MM.1S (cell line): ENCODE measurements at regions not wholly inside any gene's neighbourhood (a gene's known extent, or its start where the extent isn't known, plus 50 kb on each side); places are given as distances from the start of the nearest gene placed in this dataset.

Experiments
- DNase-seq: peaks from one replicate; pipeline ENCODE4 v3.0.0-alpha.2; 2015
- H2AFZ ChIP-seq: fragments of 300-600 bp; sonication (generic); 2 replicates; pipeline ENCODE4 v1.6.0; 2016; ENCODE audit warnings: antibody characterized with exemption, low read length
- H3F3A ChIP-seq: fragments of 300-600 bp; sonication (generic); 2 replicates; pipeline ENCODE4 v1.6.1; 2016; ENCODE audit warnings: mild to moderate bottlenecking, antibody characterized with exemption, low read length, moderate library complexity, mixed read lengths; ENCODE audit not compliant: insufficient read depth
- H3K27ac ChIP-seq: fragments of 300-600 bp; sonication (generic); 2 replicates; pipeline ENCODE4 v1.5.1; 2016; ENCODE audit warnings: mild to moderate bottlenecking, low read length
- H3K27me3 ChIP-seq: fragments of 300-600 bp; sonication (generic); replicated peaks from 2 replicates; pipeline ENCODE4 v1.6.0; 2016; ENCODE audit warnings: low read length; ENCODE audit not compliant: insufficient read depth
- H3K36me3 ChIP-seq: fragments of 300-600 bp; sonication (generic); replicated peaks from 2 replicates; pipeline ENCODE4 v1.6.1; 2016; ENCODE audit warnings: mild to moderate bottlenecking, low read length, mixed read lengths; ENCODE audit not compliant: insufficient read depth
- H3K4me1 ChIP-seq: fragments of 300-600 bp; sonication (generic); 2 replicates; pipeline ENCODE4 v1.6.1; 2016; ENCODE audit warnings: low read length, mixed read lengths
- H3K4me2 ChIP-seq: fragments of 300-600 bp; sonication (generic); 2 replicates; pipeline ENCODE4 v1.6.0; 2016; ENCODE audit warnings: low read depth, low read length
- H3K4me3 ChIP-seq: fragments of 300-600 bp; sonication (generic); 2 replicates; pipeline ENCODE4 v1.5.1; 2016; ENCODE audit warnings: low read length, mixed read lengths
- H3K79me2 ChIP-seq: fragments of 300-600 bp; sonication (generic); 2 replicates; pipeline ENCODE4 v1.6.1; 2016; ENCODE audit warnings: mixed run types, low read length, mixed read lengths
- H3K9ac ChIP-seq: fragments of 300-600 bp; sonication (generic); 2 replicates; pipeline ENCODE4 v1.6.1; 2016; ENCODE audit warnings: low read length, mixed read lengths
- H3K9me2 ChIP-seq: fragments of 300-600 bp; sonication (generic); replicated peaks from 2 replicates; pipeline ENCODE4 v1.6.1; 2016; ENCODE audit warnings: mild to moderate bottlenecking, low read length, mixed read lengths; ENCODE audit not compliant: insufficient read depth
- H3K9me3 ChIP-seq: fragments of 300-600 bp; sonication (generic); replicated peaks from 2 replicates; pipeline ENCODE4 v1.6.1; 2016; ENCODE audit warnings: mild to moderate bottlenecking, low read length, mixed read lengths; ENCODE audit not compliant: insufficient read depth
- H4K20me1 ChIP-seq: fragments of 300-600 bp; sonication (generic); 2 replicates; pipeline ENCODE4 v1.6.1; 2016; ENCODE audit warnings: mild to moderate bottlenecking, low read length, moderate library complexity, mixed read lengths; ENCODE audit not compliant: insufficient read depth
- EZH2 ChIP-seq: fragments of 300-600 bp; sonication (generic); optimal IDR thresholded peaks from 2 replicates; pipeline ENCODE3; 2017; ENCODE audit warnings: low read depth, mild to moderate bottlenecking, antibody characterized with exemption, low read length, mixed read lengths
- EZH2phosphoT487 ChIP-seq: fragments of 300-600 bp; sonication (generic); IDR thresholded peaks from 2 replicates; pipeline ENCODE4 v1.6.1; 2018; ENCODE audit warnings: antibody characterized with exemption, low read length
- TF ChIP-seq, protein P1 (sequence below): fragments of 300-600 bp; sonication (generic); IDR thresholded peaks from 2 replicates; pipeline ENCODE4 v1.5.1; 2016; ENCODE audit warnings: antibody characterized with exemption, low read length, mixed read lengths

GRCh38 chr3:65303431-65303830 is 615.6 kb upstream of the ADAMTS9 start:
- Histone ChIP-seq H3K36me3 (no peaks in the 10 kb centered on the region), H3F3A (no peaks in the 10 kb centered on the region), H3K9me3 (no peaks in the 10 kb centered on the region), H3K27me3 (no peaks in the 10 kb centered on the region), H3K9ac (no peak overlapping the region), H4K20me1 (no peaks in the 10 kb centered on the region), H3K4me1 (no peaks in the 10 kb centered on the region), H3K4me3 (no peak overlapping the region), H3K9me2 (no peaks in the 10 kb centered on the region), H3K4me2 (no peak overlapping the region), H2AFZ (no peak overlapping the region), H3K79me2 (no peaks in the 10 kb centered on the region), H3K27ac (no peak overlapping the region)
- TF ChIP-seq EZH2 (no peak), EZH2phosphoT487 (no peak)
- TF ChIP-seq, protein P1, sequence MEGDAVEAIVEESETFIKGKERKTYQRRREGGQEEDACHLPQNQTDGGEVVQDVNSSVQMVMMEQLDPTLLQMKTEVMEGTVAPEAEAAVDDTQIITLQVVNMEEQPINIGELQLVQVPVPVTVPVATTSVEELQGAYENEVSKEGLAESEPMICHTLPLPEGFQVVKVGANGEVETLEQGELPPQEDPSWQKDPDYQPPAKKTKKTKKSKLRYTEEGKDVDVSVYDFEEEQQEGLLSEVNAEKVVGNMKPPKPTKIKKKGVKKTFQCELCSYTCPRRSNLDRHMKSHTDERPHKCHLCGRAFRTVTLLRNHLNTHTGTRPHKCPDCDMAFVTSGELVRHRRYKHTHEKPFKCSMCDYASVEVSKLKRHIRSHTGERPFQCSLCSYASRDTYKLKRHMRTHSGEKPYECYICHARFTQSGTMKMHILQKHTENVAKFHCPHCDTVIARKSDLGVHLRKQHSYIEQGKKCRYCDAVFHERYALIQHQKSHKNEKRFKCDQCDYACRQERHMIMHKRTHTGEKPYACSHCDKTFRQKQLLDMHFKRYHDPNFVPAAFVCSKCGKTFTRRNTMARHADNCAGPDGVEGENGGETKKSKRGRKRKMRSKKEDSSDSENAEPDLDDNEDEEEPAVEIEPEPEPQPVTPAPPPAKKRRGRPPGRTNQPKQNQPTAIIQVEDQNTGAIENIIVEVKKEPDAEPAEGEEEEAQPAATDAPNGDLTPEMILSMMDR, result no peak
- DNase-seq, result no peak

DNA sequence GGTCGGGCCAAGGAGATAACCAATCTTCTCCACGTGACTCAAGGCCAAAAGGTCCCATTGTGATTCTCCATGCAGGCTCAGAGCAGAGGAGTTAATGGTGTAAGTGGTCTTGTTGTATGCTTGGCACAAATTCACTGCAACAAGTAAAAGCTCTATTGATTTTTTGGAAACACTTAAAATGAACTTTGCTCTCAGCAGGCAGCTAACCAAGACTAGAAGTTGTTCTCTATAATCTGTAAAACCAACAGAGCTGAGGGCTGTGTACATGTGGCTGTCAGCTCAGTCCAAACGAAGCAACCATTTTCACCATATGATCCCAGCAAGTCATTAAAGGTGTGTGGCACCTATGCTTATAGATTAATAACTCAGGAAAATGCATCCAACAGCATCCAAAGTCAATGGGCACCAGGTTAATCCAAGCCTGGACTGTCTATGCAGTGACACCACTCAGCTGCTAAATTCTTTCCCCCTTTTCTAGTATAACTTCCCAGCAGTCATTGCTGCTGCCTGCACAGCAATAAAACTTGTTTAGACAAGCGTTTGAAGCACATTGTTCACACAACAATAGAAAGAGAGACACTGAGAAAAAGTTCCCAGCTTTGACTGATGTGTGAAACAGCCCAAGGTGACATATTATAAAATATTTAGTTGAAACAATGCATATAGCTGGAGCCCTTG is 603.8 kb upstream of the ADAMTS9 start:
- no peak overlapping the region for H3K4me3 ChIP-seq
- no peaks in the 10 kb centered on the region for H3K36me3 ChIP-seq
- H4K20me1 ChIP-seq, result no peaks in the 10 kb centered on the region
- DNase-seq, result no peak
- TF ChIP-seq EZH2 (no peak), EZH2phosphoT487 (no peak)
- TF ChIP-seq, protein P1, result no peak
- H3K79me2 ChIP-seq, result no peaks in the 10 kb centered on the region
- H3K27me3 ChIP-seq, result no peaks in the 10 kb centered on the region
- H3K9me3 ChIP-seq, result no peaks in the 10 kb centered on the region
- no peak overlapping the region for H3K9ac ChIP-seq
- no peak overlapping the region for H3K27ac ChIP-seq
- no peaks in the 10 kb centered on the region for H3K9me2 ChIP-seq
- H2AFZ ChIP-seq, result no peak overlapping the region
- no peaks in the 10 kb centered on the region for H3F3A ChIP-seq
- no peak overlapping the region for H3K4me2 ChIP-seq
- H3K4me1 ChIP-seq, result no peaks in the 10 kb centered on the region

GRCh38 chr3:65288776-65289175 is 601.0 kb upstream of the ADAMTS9 start:
- no peaks in the 10 kb centered on the region for H3K4me1 ChIP-seq
- H3K9ac ChIP-seq, result no peak overlapping the region
- H3K9me3 ChIP-seq, result no peaks in the 10 kb centered on the region
- no peak overlapping the region for H3K27ac ChIP-seq
- no peak for DNase-seq
- no peak overlapping the region for H3K4me2 ChIP-seq
- H3K36me3 ChIP-seq, result no peaks in the 10 kb centered on the region
- no peak for TF ChIP-seq EZH2
- TF ChIP-seq EZH2phosphoT487, result no peak
- TF ChIP-seq, protein P1, result no peak
- no peak overlapping the region for H2AFZ ChIP-seq
- H3K4me3 ChIP-seq, result no peak overlapping the region
- H4K20me1 ChIP-seq, result no peaks in the 10 kb centered on the region
- H3K9me2 ChIP-seq, result no peaks in the 10 kb centered on the region
- H3K27me3 ChIP-seq, result no peaks in the 10 kb centered on the region
- no peaks in the 10 kb centered on the region for H3K79me2 ChIP-seq
- H3F3A ChIP-seq, result no peaks in the 10 kb centered on the region
